Adipocyte (in vitro differentiated cells): ENCODE measurements at regions not wholly inside any gene's neighbourhood (a gene's known extent, or its start where the extent isn't known, plus 50 kb on each side); places are given as distances from the start of the nearest gene placed in this dataset.

ENCODE experiments used
- DNase-seq: peaks from one replicate; pipeline ENCODE4 v3.0.0-alpha.2; 2015; ENCODE audit warnings: low read depth
- H3K27me3 ChIP-seq: replicated peaks from 2 replicates; pipeline ENCODE4 v1.7.0; 2013; ENCODE audit warnings: mild to moderate bottlenecking, low read length, moderate library complexity; ENCODE audit not compliant: control insufficient read depth, insufficient read depth
- H3K36me3 ChIP-seq: 2 replicates; pipeline ENCODE4 v1.7.0; 2013; ENCODE audit warnings: low read length, mild to moderate bottlenecking, moderate library complexity; ENCODE audit not compliant: control insufficient read depth, insufficient read depth, severe bottlenecking
- H3K4me1 ChIP-seq: 2 replicates; pipeline ENCODE4 v1.7.0; 2013; ENCODE audit warnings: mild to moderate bottlenecking, low read length, moderate library complexity; ENCODE audit not compliant: control insufficient read depth, insufficient read depth
- H3K4me3 ChIP-seq: 2 replicates; pipeline ENCODE4 v1.7.0; 2013; ENCODE audit warnings: mild to moderate bottlenecking, low read length, moderate library complexity
- H3K9ac ChIP-seq: 2 replicates; pipeline ENCODE4 v1.7.0; 2013; ENCODE audit warnings: mild to moderate bottlenecking, low read length, moderate library complexity
- H3K9me3 ChIP-seq: 2 replicates; pipeline ENCODE4 v1.7.0; 2013; ENCODE audit warnings: mild to moderate bottlenecking, low read length, moderate library complexity; ENCODE audit not compliant: control insufficient read depth

- DNase-seq, result no peak
- no peaks in the 10 kb centered on the region for H3K9me3 ChIP-seq
- no peaks in the 10 kb centered on the region for H3K27me3 ChIP-seq
- no peaks in the 10 kb centered on the region for H3K36me3 ChIP-seq
- no peak overlapping the region for H3K4me3 ChIP-seq
- H3K4me1 ChIP-seq, result no peaks in the 10 kb centered on the region
- no peak overlapping the region for H3K9ac ChIP-seq
These were observed 1337.3 kb downstream of the PCDH18 start for GRCh38 chr4:136194962-136195361.

- no peak for DNase-seq
- Histone ChIP-seq H3K9me3 (peaks cover 6% of the 10 kb centered on the region), H3K9ac (no peak overlapping the region), H3K27me3 (no peaks in the 10 kb centered on the region), H3K36me3 (no peaks in the 10 kb centered on the region), H3K4me3 (no peak overlapping the region), H3K4me1 (no peaks in the 10 kb centered on the region)
These were observed 1345.6 kb downstream of the PCDH18 start for GRCh38 chr4:136186650-136187049.

- Histone ChIP-seq H3K9ac (no peak overlapping the region), H3K27me3 (no peaks in the 10 kb centered on the region), H3K4me1 (no peaks in the 10 kb centered on the region), H3K36me3 (no peaks in the 10 kb centered on the region), H3K9me3 (peaks cover 11% of the 10 kb centered on the region), H3K4me3 (no peak overlapping the region)
- DNase-seq, result no peak
These were observed 1348.8 kb downstream of the PCDH18 start for GRCh38 chr4:136183513-136183912.

GRCh38 chr4:136156947-136157346 lies 1375.3 kb downstream of the PCDH18 start:
- Histone ChIP-seq H3K9ac (no peak overlapping the region), H3K36me3 (no peaks in the 10 kb centered on the region), H3K4me3 (no peak overlapping the region), H3K27me3 (no peaks in the 10 kb centered on the region), H3K9me3 (no peaks in the 10 kb centered on the region), H3K4me1 (no peaks in the 10 kb centered on the region)
- DNase-seq, result no peak

DNA sequence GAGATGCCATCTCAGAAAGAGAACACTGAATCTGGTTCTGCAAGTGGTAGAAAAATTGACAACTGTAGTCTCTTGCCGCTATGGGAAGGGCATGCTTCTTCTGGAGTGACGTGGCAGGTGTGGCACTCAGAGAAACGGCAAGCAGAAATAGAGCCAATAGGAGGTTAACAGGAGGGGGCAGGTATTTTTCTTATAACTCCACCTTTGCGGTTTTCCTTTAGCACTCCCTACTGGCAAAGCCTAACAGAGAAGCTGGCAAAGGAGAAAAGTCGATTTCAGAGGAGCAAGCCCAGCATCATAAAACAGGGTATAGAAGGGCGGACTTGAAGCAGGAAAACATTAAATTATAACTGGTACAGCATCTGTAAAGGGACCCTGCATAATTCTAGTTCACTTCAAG lies 1382.2 kb downstream of the PCDH18 start:
- H3K9me3 ChIP-seq, result no peaks in the 10 kb centered on the region
- DNase-seq, result no peak
- no peak overlapping the region for H3K4me3 ChIP-seq
- H3K9ac ChIP-seq, result no peak overlapping the region
- H3K27me3 ChIP-seq, result no peaks in the 10 kb centered on the region
- no peaks in the 10 kb centered on the region for H3K36me3 ChIP-seq
- H3K4me1 ChIP-seq, result no peaks in the 10 kb centered on the region

DNA sequence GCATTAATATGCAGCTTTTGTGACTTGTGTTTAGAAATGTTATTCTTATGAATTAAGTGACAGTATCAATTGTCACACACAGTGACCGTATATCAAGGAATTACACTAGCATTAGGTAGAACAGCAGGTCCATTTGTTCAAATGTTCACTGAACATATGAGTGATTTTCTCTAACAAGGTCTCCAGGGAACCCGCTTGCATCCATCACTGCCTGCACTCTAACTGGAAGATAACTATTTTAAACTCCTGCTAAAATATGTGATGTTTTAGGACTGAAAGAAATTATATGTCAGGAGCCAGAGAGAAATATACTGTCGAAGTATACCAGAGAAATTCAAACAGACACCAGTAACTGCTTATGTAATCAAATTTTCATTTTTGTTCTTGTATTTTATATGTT lies 1395.7 kb downstream of the PCDH18 start:
- DNase-seq, result no peak
- Histone ChIP-seq H3K9me3 (no peaks in the 10 kb centered on the region), H3K36me3 (no peaks in the 10 kb centered on the region), H3K4me3 (no peak overlapping the region), H3K9ac (no peak overlapping the region), H3K27me3 (no peaks in the 10 kb centered on the region), H3K4me1 (no peaks in the 10 kb centered on the region)

- H3K4me3 ChIP-seq, result no peak overlapping the region
- H3K27me3 ChIP-seq, result no peaks in the 10 kb centered on the region
- H3K9me3 ChIP-seq, result no peaks in the 10 kb centered on the region
- H3K36me3 ChIP-seq, result no peaks in the 10 kb centered on the region
- no peak for DNase-seq
- H3K4me1 ChIP-seq, result no peaks in the 10 kb centered on the region
- no peak overlapping the region for H3K9ac ChIP-seq
These were observed 1408.0 kb downstream of the PCDH18 start for GRCh38 chr4:136124251-136124745.

DNA sequence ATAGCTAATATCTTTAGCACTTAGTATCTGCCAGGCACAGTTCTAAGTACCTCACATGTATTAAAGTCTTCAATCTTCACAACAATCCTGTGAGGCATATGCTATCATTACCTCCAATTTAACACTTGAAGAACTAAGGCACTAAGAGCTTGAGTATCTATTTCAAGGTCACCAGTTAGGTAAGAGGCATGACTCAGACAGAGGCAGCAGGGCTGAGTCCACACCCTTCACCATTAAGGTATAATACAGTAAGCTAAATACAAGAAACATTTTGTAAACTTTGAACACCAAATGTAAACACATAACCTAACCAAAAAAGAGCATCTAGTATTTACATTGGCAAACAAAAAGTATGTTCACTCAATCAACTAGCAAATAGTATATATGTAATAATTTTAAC lies 1410.9 kb downstream of the PCDH18 start:
- DNase-seq, result no peak
- no peaks in the 10 kb centered on the region for H3K4me1 ChIP-seq
- H3K4me3 ChIP-seq, result no peak overlapping the region
- no peaks in the 10 kb centered on the region for H3K36me3 ChIP-seq
- H3K9ac ChIP-seq, result no peak overlapping the region
- no peaks in the 10 kb centered on the region for H3K9me3 ChIP-seq
- no peaks in the 10 kb centered on the region for H3K27me3 ChIP-seq

- Histone ChIP-seq H3K9me3 (no peaks in the 10 kb centered on the region), H3K4me3 (no peak overlapping the region), H3K27me3 (no peaks in the 10 kb centered on the region), H3K4me1 (no peaks in the 10 kb centered on the region), H3K9ac (no peak overlapping the region), H3K36me3 (no peaks in the 10 kb centered on the region)
- no peak for DNase-seq
These were observed 1418.4 kb downstream of the PCDH18 start for GRCh38 chr4:136113921-136114320.

DNA sequence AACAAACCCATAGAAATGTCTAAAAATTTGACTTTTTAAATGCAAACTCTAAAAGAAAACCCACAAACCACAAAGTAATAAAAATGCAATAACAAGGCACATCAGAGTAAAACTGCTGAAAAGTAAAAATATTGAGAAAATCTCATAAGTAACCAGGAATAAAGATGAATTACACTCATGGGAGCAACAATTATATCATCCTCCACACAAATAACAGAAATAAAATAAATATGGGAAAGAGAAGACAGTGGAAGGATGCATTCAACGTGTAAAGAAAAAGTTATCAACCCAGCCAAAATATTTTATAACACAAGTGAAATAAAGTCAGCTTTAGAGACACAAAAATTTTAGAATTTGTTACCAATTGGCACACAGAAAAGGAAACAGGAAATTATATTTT lies 1420.2 kb downstream of the PCDH18 start:
- DNase-seq, result no peak
- Histone ChIP-seq H3K9me3 (no peaks in the 10 kb centered on the region), H3K27me3 (no peaks in the 10 kb centered on the region), H3K4me3 (no peak overlapping the region), H3K9ac (no peak overlapping the region), H3K4me1 (no peaks in the 10 kb centered on the region), H3K36me3 (no peaks in the 10 kb centered on the region)

DNA sequence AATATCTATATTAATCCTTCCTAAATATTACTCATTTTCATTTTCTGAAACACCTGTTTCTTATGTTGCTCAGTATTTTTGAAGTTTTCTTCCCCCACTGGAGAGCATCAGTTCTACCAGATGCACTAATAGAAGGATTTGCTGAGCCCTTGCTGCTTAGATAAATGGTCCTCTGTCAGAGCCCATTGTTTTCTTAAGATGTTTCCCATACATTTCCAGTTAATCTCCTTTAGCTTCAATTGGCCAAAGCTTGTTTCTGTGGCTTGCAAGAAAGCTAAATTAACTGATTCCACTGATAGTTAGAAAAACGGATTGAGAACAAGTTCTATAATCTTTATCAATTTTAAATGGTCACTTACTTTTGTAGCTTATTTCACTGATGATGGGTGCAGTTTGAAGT lies 1425.5 kb downstream of the PCDH18 start:
- Histone ChIP-seq H3K4me1 (no peaks in the 10 kb centered on the region), H3K36me3 (no peaks in the 10 kb centered on the region), H3K9ac (no peak overlapping the region), H3K27me3 (no peaks in the 10 kb centered on the region), H3K9me3 (no peaks in the 10 kb centered on the region), H3K4me3 (no peak overlapping the region)
- no peak for DNase-seq

GRCh38 chr4:136103616-136104015 lies 1428.7 kb downstream of the PCDH18 start:
- Histone ChIP-seq H3K36me3 (no peaks in the 10 kb centered on the region), H3K4me1 (no peaks in the 10 kb centered on the region), H3K27me3 (no peaks in the 10 kb centered on the region), H3K9ac (no peak overlapping the region), H3K4me3 (no peak overlapping the region), H3K9me3 (no peaks in the 10 kb centered on the region)
- DNase-seq, result no peak
